ENCODE measurements at regions not wholly inside any gene's neighbourhood (a gene's known extent, or its start where the extent isn't known, plus 50 kb on each side); places are given as distances from the start of the nearest gene placed in this dataset.

DNA sequence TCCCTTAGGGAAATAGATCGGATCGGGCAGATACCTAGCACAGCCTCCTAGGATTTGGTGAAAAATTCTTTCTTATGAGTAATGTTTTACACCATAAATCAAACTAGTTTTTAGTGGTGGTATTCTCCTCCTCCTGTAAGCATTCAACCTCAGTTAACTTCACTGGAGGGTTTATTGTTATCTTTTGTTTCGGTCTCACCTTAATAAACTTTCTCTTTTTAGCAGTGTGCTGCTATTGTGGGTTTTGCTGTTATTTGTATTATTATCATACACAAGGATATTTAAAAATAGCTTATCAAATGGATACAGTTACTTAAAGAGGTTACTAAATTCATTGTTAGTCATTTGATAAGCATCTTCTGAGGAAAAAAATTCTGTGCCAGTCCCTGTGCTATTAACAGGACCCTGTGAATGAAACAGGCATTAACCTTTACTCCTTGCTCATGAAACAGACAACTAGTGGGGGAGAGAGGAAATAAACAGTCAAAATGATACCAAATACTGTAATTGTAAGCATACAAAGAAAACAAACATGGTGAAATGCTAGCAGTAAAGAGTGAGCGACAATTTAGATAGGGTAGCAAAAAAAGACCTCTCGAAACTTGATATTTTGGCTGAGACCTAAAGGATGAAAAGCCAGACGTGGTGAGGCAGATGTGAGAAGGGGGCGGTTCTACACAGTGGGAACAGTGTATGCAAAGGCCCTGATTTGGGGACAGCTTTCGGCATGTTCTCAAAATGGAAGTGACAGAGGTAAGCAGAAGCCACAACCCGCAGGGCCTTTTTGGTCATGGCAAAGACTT lies 178.7 kb upstream of the SOX5 start:
- ATAC-seq = peak; percentile 83
- H3K4me3 Mint-ChIP-seq = peak overlapping the region; percentile 6
- H3K9me3 Mint-ChIP-seq = no peaks in the 10 kb centered on the region
- H3K4me1 Mint-ChIP-seq = peaks cover 17% of the 10 kb centered on the region
- peak overlapping the region; percentile 11 for H3K27ac Mint-ChIP-seq
- H3K36me3 Mint-ChIP-seq = no peaks in the 10 kb centered on the region
- H3K27me3 Mint-ChIP-seq = no peaks in the 10 kb centered on the region

DNA sequence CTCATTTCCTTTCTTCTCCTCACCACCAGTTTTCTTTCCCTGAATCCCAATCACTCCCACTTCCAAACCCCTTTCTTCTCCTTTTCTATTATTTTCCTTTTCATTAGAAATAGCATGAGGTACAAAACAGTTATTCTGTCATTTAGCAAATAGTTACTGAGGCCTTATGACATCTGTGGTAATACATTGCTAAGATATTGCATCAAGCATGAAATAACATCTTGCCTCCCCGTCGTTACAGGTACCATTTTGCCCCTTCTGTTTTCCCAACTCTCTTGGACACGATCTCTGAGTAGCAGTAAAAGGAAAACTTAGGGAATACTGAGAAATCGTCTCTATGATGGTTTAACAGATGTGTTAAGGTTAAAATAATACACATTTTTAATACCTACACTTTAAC lies 175.8 kb upstream of the SOX5 start:
- H3K4me1 Mint-ChIP-seq = peaks cover 17% of the 10 kb centered on the region
- ATAC-seq = no peak
- no peaks in the 10 kb centered on the region for H3K27me3 Mint-ChIP-seq
- H3K4me3 Mint-ChIP-seq = no peak overlapping the region
- no peaks in the 10 kb centered on the region for H3K9me3 Mint-ChIP-seq
- no peak overlapping the region for H3K27ac Mint-ChIP-seq
- H3K36me3 Mint-ChIP-seq = no peaks in the 10 kb centered on the region

DNA sequence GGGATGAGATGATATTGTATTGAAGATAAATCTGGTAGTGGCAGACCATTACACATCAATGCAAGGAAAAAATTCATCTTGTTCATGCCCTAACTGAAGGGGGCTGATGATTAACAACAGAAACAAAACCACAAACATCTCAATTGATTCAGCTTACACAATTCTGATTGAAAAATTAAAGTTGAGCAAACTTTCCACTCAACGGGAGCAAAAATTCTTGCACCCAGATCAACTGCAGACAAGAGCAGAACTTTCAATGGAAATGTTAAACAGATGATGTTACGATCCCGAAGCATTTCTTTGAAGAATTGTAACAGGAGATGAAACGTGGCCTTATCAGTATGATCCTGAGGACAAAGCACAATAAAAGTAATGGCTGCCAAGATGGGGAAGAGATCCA lies 172.4 kb upstream of the SOX5 start:
- Mint-ChIP-seq H3K9me3 (no peaks in the 10 kb centered on the region), H3K4me3 (no peak overlapping the region), H3K4me1 (no peaks in the 10 kb centered on the region), H3K36me3 (no peaks in the 10 kb centered on the region), H3K27ac (no peak overlapping the region), H3K27me3 (no peaks in the 10 kb centered on the region)
- ATAC-seq = no peak

DNA sequence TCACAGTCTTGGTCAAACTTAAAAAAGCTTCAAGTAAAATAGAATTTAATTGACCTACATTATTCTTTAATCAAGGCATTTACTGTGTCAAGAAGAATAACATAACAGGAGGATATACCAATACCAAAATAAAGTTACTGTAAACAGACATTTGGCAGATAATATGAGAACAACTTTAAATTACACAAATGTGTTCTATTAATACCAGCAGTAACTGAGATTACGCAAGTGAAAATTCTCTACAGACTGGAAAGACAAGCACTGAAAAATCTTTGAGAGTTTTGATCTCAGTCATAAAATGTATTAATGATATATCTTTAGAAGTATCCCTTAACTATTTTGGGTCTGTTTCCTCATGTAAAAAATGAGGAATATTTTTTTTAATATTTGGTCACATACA lies 169.2 kb upstream of the SOX5 start:
- Mint-ChIP-seq H3K36me3 (no peaks in the 10 kb centered on the region), H3K4me3 (no peak overlapping the region), H3K9me3 (no peaks in the 10 kb centered on the region), H3K27ac (no peak overlapping the region), H3K27me3 (no peaks in the 10 kb centered on the region), H3K4me1 (no peaks in the 10 kb centered on the region)
- no peak for ATAC-seq

DNA sequence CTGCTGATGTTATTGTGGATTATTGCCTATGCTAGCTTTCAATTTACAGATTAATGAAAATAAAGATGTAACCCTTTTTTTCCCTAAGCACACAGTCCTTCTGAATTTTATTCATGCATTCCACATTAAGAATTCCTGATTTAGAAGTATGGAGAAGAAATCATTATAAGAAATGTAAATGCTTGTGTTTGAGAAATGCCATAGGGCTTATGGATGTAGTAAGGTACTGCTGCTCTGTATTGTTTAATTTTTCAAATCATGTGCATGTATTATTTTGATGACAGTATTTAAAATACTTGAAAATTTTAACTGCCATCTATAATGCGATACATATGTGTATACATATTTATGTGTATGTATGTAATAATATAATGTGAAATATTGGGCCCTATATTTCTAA lies 167.1 kb upstream of the SOX5 start:
- Mint-ChIP-seq H3K4me1 (no peaks in the 10 kb centered on the region), H3K9me3 (no peaks in the 10 kb centered on the region), H3K27ac (no peak overlapping the region), H3K27me3 (no peaks in the 10 kb centered on the region), H3K4me3 (no peak overlapping the region), H3K36me3 (no peaks in the 10 kb centered on the region)
- ATAC-seq = no peak

DNA sequence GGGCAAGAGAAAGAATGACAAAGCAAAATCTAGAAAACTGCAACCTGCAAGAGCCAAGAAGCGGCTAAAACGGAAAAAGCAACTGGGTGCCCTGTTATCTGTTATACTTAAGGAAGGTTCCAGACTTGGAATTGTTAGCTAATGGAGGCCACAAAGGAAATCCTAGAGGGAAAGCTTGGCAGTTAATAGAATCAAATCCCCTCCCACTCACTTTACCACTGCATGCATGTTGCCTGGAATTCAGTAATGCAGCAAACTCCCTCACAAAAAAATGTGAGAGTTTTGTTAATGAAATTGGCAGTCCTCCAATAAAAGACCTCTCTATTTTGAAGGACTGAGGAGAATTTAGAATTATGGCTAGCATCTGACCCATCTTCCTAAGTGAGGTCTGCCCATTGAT lies 164.2 kb upstream of the SOX5 start:
- H3K4me1 Mint-ChIP-seq = no peaks in the 10 kb centered on the region
- no peak overlapping the region for H3K27ac Mint-ChIP-seq
- ATAC-seq = no peak
- no peak overlapping the region for H3K4me3 Mint-ChIP-seq
- no peaks in the 10 kb centered on the region for H3K36me3 Mint-ChIP-seq
- H3K9me3 Mint-ChIP-seq = no peaks in the 10 kb centered on the region
- H3K27me3 Mint-ChIP-seq = no peaks in the 10 kb centered on the region

DNA sequence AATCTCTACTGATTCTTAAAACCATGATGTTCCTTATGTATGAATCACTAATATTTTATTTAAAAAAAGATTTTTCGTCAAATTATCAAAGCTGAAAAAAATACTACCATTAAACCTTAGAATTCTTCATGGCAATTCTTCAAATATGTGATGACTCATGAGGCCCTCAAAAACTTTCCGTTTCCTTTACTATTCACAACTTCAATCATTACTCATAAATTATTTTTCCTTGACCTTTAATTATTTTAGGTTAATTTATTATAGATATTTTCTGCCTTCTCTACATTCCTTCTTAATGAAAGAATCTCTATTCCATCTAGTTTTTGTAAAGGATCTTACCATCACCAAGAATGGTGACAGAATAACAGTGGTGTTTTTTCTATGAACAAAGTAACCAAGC lies 162.1 kb upstream of the SOX5 start:
- Mint-ChIP-seq H3K27me3 (no peaks in the 10 kb centered on the region), H3K36me3 (no peaks in the 10 kb centered on the region)
- no peak for ATAC-seq

DNA sequence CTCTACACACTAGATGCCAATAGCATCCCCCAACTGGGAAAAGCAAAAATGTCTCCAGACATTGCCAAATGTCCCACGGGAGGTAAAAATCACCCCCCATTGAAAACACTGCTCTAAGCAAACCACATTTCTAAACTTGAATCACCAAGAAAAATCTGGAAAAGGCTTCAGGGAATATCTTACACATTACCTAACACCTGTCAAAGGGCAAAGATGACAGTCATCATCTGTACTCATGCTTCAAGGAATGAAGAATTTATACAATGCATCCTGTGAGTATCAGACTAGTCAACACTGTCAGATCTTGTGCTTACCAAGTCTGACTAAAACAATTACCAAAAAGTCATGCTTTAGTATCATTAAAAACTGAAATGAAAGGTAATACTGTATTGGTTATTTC lies 161.6 kb upstream of the SOX5 start:
- no peaks in the 10 kb centered on the region for H3K27me3 Mint-ChIP-seq
- H3K4me3 Mint-ChIP-seq = no peak overlapping the region
- no peaks in the 10 kb centered on the region for H3K4me1 Mint-ChIP-seq
- no peak overlapping the region for H3K27ac Mint-ChIP-seq
- no peak for ATAC-seq
- no peaks in the 10 kb centered on the region for H3K9me3 Mint-ChIP-seq
- H3K36me3 Mint-ChIP-seq = no peaks in the 10 kb centered on the region

More for the DNA sequence above, 162.1 kb upstream of the SOX5 start:
- H3K27ac Mint-ChIP-seq = no peak overlapping the region
- no peak overlapping the region for H3K4me3 Mint-ChIP-seq
- no peaks in the 10 kb centered on the region for H3K9me3 Mint-ChIP-seq
- no peaks in the 10 kb centered on the region for H3K4me1 Mint-ChIP-seq

DNA sequence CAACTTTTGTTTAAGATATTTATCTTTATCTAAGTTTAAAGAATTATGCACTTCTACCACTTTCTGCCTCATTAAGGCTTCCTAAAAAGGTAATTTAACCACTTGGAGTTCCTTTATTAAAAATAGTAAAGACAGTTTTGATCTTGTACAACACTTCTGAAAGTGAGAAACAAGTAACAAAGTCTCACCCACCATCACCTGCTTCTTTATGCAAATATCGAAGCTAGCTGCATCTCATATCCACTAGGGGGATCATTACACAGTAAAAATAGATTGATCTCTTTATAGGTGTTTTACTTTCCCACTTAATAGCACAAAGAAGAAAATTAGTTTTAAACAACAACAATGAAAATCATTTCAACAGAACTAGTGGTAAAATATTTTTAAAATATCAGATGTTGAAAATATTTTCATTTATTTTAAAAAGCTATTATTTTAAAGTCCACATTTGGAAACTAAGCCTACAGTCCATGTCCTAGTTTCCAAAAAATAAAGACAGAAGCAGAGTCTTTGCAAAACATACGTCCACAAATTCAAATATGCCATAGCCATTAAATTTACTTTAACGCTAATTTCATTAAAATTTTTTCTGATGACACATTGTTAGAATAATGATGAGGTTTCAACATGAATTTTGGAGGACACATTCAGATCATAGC lies 160.0 kb upstream of the SOX5 start:
- Mint-ChIP-seq H3K27ac (no peak overlapping the region), H3K27me3 (no peaks in the 10 kb centered on the region), H3K4me1 (no peaks in the 10 kb centered on the region), H3K9me3 (no peaks in the 10 kb centered on the region), H3K36me3 (no peaks in the 10 kb centered on the region), H3K4me3 (no peak overlapping the region)
- no peak for ATAC-seq

DNA sequence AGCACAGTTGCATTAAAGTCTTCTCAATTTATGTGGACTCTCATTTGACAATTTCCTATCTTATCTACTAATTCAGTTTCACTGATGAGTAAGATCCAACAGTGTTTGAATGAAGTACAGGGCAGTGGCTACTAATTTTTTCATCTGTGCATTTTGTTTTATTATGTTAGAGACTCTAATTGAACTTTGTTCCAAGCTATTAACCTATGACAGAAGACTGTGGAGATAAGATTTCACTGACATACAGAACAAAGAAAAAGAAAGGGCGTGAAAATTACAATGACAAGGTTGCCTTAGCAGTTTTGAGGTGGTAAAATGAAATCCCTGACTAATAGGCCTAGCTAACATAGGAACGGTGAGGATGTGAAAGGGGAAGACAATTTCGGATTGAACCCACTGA lies 153.2 kb upstream of the SOX5 start:
- Mint-ChIP-seq H3K4me3 (no peak overlapping the region), H3K36me3 (no peaks in the 10 kb centered on the region), H3K9me3 (no peaks in the 10 kb centered on the region), H3K4me1 (no peaks in the 10 kb centered on the region), H3K27ac (no peak overlapping the region), H3K27me3 (no peaks in the 10 kb centered on the region)
- no peak for ATAC-seq

DNA sequence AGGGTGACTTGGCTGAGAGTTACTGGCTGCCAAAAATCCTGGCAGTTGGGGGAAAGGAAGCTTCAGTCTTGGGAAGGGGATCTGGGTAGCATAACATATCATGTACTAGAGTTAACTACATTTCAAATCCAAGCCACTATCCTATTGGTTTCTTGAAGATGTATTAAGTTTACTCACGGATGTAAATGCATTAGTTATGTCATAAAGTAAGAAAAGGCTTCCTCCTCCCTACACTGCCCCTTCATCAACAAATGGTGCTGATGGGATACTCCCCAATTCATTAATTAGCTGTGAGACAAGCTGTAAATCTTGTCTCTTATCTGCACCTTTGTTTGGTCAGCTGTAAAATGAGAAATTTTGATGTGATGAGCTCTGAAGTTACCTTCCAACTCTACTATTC lies 150.1 kb upstream of the SOX5 start:
- Mint-ChIP-seq H3K36me3 (no peaks in the 10 kb centered on the region), H3K9me3 (no peaks in the 10 kb centered on the region), H3K27me3 (no peaks in the 10 kb centered on the region), H3K4me1 (peaks cover 7% of the 10 kb centered on the region), H3K4me3 (no peak overlapping the region), H3K27ac (no peak overlapping the region)
- ATAC-seq = no peak

DNA sequence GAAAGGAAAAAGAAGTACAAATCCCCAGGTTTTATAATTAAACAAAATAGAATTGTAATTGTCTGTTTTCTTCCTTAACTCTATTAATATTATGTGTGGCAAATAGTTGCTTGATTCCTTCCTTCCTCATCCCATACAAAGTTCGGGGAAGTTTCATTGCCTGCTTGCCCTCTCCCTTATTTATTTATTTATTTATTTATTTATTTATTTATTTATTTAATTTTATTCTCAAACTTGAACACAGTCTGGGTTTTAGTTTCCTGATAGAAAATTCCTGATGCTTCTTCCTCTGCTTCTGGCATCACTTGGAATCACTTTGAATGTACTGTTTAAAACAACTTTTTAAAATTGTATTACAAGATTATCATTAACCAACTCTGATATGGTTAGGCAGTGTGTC lies 145.8 kb upstream of the SOX5 start:
- no peak overlapping the region for H3K27ac Mint-ChIP-seq
- H3K27me3 Mint-ChIP-seq = no peaks in the 10 kb centered on the region
- H3K4me3 Mint-ChIP-seq = no peak overlapping the region
- H3K4me1 Mint-ChIP-seq = peaks cover 7% of the 10 kb centered on the region
- no peaks in the 10 kb centered on the region for H3K9me3 Mint-ChIP-seq
- no peak for ATAC-seq
- H3K36me3 Mint-ChIP-seq = no peaks in the 10 kb centered on the region

DNA sequence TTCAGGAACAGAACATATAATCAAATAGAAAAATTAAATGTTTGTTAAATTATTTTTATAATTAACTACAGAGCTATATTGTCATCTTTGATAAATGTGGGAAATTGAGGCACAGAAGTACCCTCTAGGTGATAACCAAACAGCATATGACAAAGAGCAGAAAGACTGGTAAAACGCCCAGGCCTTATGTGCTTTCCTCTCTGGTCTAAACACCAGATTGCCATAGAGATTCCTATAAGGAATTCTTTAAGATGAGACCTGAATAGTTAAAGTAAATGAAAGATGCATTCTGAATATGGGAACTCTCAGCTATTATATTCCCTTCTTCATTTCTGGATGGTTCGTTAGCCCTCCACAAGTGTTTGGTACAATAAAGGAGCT lies 140.0 kb upstream of the SOX5 start:
- Mint-ChIP-seq H3K4me3 (no peak overlapping the region), H3K4me1 (no peaks in the 10 kb centered on the region), H3K27ac (no peak overlapping the region), H3K36me3 (no peaks in the 10 kb centered on the region), H3K9me3 (no peaks in the 10 kb centered on the region), H3K27me3 (no peaks in the 10 kb centered on the region)
- no peak for ATAC-seq

DNA sequence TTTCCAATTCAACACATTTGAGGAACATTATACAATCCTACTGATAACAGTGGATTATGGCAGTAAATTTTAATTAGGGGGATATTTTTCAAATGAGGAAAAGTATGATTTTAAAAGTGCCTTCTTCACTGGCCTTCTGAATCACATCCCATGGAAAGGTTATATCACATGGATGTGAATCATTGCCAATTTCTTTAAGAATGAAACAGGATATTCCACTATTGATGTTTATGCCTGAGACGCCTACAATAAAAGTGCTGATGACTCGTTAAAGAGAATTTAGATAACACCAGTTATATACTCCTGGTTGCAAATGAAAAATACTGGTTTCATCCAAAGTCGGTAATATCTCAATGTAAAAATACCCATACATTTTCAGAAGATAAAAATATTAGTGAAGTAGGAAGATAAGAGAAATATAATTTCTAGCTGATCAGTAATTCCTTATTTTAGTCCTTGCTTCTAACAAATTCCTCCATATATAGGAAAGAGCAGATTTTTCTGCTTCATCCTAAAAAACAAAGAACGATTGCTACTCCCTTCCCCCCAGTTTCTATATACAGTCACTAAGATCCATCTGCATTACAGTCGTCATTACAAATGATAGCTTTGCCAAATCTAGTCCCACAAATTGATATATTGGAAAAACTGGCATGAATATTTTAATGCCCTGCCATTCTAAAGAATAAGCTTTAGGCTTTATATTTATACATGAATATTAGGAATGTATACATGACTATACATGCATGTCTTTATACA lies 139.5 kb upstream of the SOX5 start:
- no peak for ATAC-seq
- H3K27ac Mint-ChIP-seq = no peak overlapping the region
- no peaks in the 10 kb centered on the region for H3K9me3 Mint-ChIP-seq
- no peaks in the 10 kb centered on the region for H3K27me3 Mint-ChIP-seq
- H3K4me3 Mint-ChIP-seq = no peak overlapping the region
- no peaks in the 10 kb centered on the region for H3K4me1 Mint-ChIP-seq
- H3K36me3 Mint-ChIP-seq = no peaks in the 10 kb centered on the region

DNA sequence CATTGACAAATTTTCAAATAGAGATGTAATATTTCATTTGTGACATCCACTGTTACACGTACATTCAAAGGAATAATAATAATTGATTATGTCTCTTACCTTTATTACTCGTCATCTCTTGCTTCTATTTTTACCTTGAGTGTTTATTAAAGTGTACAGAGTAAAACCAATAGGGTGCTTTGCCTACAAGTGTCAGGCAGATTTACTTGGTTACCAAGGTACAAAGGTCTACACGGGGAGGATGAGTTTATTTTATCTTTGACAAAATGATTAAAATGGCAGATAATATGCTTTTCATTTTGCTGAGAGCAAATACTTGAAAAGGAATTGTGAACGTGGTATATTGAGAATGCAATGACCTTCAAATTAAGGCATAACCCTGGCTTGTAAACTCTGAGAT lies 137.8 kb upstream of the SOX5 start:
- H3K4me1 Mint-ChIP-seq = no peaks in the 10 kb centered on the region
- H3K4me3 Mint-ChIP-seq = no peak overlapping the region
- no peaks in the 10 kb centered on the region for H3K27me3 Mint-ChIP-seq
- ATAC-seq = no peak
- H3K27ac Mint-ChIP-seq = no peak overlapping the region
- H3K36me3 Mint-ChIP-seq = no peaks in the 10 kb centered on the region
- no peaks in the 10 kb centered on the region for H3K9me3 Mint-ChIP-seq

DNA sequence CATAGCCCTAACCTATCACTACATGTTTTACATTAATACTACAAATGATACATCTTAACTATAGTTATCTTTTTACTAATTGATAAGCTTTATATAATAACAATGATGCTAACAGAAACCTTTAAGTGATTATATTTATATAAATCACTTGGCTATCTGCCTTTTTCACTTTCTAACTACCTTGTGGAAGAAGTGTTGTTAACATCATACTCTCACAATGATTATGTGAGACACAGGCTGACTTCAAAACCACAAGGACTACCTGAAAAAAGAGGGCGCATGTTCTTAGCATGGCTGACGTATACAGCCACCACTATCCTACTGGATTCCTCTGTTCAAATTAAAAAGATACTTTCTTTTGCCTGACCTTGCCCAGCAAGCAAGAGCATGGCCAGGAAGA lies 135.3 kb upstream of the SOX5 start:
- Mint-ChIP-seq H3K4me1 (no peaks in the 10 kb centered on the region), H3K27me3 (no peaks in the 10 kb centered on the region), H3K9me3 (no peaks in the 10 kb centered on the region), H3K4me3 (no peak overlapping the region), H3K36me3 (no peaks in the 10 kb centered on the region), H3K27ac (no peak overlapping the region)
- ATAC-seq = no peak

Measured in stimulated activated memory B cell treated with anti-CD40 and anti-IgM and Interleukin-4, amounts not matched to agents 10 μg/mL and 1 μg/mL and 100 μg/mL, for 72 hours (primary cell).